ENCODE measurements at regions not wholly inside any gene's neighbourhood (a gene's known extent, or its start where the extent isn't known, plus 50 kb on each side); places are given as distances from the start of the nearest gene placed in this dataset.

DNA sequence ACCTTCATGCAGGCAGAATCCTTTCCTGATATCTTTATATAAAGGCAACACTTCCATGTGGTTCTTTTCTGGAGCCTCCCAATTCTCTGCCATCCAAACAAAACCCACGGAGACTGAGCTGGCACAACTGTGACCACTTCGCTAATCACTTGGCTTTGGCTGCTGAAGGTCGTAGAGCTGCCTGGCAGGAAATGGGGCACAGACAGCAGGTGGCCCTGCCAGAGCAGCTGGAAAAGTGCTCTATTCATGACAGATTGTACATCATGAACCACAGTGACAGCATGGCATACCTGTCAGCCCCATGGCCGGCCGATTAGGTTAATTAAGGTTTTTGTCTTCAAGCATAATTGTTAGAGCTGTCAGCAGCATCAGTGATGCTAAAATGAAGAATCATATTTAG lies 141.9 kb upstream of the ANKRD55 start:
- TF ChIP-seq, protein P1, sequence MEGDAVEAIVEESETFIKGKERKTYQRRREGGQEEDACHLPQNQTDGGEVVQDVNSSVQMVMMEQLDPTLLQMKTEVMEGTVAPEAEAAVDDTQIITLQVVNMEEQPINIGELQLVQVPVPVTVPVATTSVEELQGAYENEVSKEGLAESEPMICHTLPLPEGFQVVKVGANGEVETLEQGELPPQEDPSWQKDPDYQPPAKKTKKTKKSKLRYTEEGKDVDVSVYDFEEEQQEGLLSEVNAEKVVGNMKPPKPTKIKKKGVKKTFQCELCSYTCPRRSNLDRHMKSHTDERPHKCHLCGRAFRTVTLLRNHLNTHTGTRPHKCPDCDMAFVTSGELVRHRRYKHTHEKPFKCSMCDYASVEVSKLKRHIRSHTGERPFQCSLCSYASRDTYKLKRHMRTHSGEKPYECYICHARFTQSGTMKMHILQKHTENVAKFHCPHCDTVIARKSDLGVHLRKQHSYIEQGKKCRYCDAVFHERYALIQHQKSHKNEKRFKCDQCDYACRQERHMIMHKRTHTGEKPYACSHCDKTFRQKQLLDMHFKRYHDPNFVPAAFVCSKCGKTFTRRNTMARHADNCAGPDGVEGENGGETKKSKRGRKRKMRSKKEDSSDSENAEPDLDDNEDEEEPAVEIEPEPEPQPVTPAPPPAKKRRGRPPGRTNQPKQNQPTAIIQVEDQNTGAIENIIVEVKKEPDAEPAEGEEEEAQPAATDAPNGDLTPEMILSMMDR (conservative IDR thresholded peaks at IDR 0.05 in 1 of 2, IDR thresholded peaks at IDR 0.05 in 1 of 2; ENCODE audit: low read depth in 1 of 2, low read length in 2 of 2): no peak
- TF ChIP-seq EZH2 (IDR thresholded peaks at IDR 0.05; ENCODE audit: low read length, missing control alignments): no peak

Measured in fibroblast of lung (primary cell).